Fibroblast of lung (primary cell): ENCODE measurements at regions not wholly inside any gene's neighbourhood (a gene's known extent, or its start where the extent isn't known, plus 50 kb on each side); places are given as distances from the start of the nearest gene placed in this dataset.

Source experiments
- DNase-seq, 2 donors: peaks; one replicate each; pipeline versions ENCODE4 v3.0.0 to v3.0.0-alpha.2; 2010; ENCODE audit warnings: low read depth in 2 of 2
- H2AFZ ChIP-seq: 2 replicates; pipeline ENCODE4 v1.5.1; 2012; ENCODE audit warnings: low read length, control low read depth, inconsistent platforms
- H3K27ac ChIP-seq: 2 replicates; pipeline ENCODE4 v1.5.1; 2011; ENCODE audit warnings: low read length, control low read depth; ENCODE audit not compliant: insufficient read depth
- H3K27me3 ChIP-seq: 2 replicates; pipeline ENCODE4 v1.5.1; 2011; ENCODE audit warnings: mild to moderate bottlenecking, low read length; ENCODE audit not compliant: control insufficient read depth, insufficient read depth
- H3K36me3 ChIP-seq: 2 replicates; pipeline ENCODE4 v1.5.1; 2011; ENCODE audit warnings: low read length; ENCODE audit not compliant: control insufficient read depth, insufficient read depth
- H3K4me1 ChIP-seq: 2 replicates; pipeline ENCODE4 v1.5.1; 2011; ENCODE audit warnings: low read length; ENCODE audit not compliant: control insufficient read depth, insufficient read depth; ENCODE audit errors: extremely low read depth
- H3K4me2 ChIP-seq: 2 replicates; pipeline ENCODE4 v1.5.1; 2011; ENCODE audit warnings: low read length, control low read depth; ENCODE audit not compliant: insufficient read depth; ENCODE audit errors: extremely low read depth
- H3K4me3 ChIP-seq, 4 experiments: fragments of 200-600 bp in 1 of 4; sonication (generic) in 1 of 4; replicated peaks in 1 of 4; 2 replicates each; pipeline ENCODE4 v1.5.1; 2011 to 2016; ENCODE audit warnings: low read length in 4 of 4, low read depth in 3 of 4, mild to moderate bottlenecking in 3 of 4, control low read depth in 2 of 4, inconsistent platforms in 1 of 4, mixed read lengths in 1 of 4; ENCODE audit not compliant: insufficient read depth in 1 of 4; ENCODE audit errors: control extremely low read depth in 1 of 4
- H3K79me2 ChIP-seq: 2 replicates; pipeline ENCODE4 v1.5.1; 2012; ENCODE audit warnings: mild to moderate bottlenecking, low read length, inconsistent platforms; ENCODE audit not compliant: control insufficient read depth, insufficient read depth
- H3K9ac ChIP-seq: 2 replicates; pipeline ENCODE4 v1.5.1; 2011; ENCODE audit warnings: mild to moderate bottlenecking, low read length, control low read depth; ENCODE audit not compliant: insufficient read depth
- H3K9me3 ChIP-seq: 2 replicates; pipeline ENCODE4 v1.5.1; 2012; ENCODE audit warnings: low read depth, low read length; ENCODE audit not compliant: control insufficient read depth, insufficient read depth
- H4K20me1 ChIP-seq: 2 replicates; pipeline ENCODE4 v1.5.1; 2011; ENCODE audit warnings: low read length; ENCODE audit not compliant: control insufficient read depth, insufficient read depth; ENCODE audit errors: extremely low read depth
- EZH2 ChIP-seq: IDR thresholded peaks from 2 replicates; pipeline ENCODE4 v1.5.1; 2012; ENCODE audit warnings: low read length, control low read depth, mild to moderate bottlenecking; ENCODE audit errors: missing control alignments
- TF ChIP-seq, protein P1 (sequence below), 2 donors: IDR thresholded peaks in 1 of 2; conservative IDR thresholded peaks in 1 of 2; 1 replicate in 1 of 2; 2 replicates in 1 of 2; pipeline ENCODE4 v1.5.1; 2011 to 2012; ENCODE audit warnings: low read length in 2 of 2, control low read depth in 1 of 2, inconsistent platforms in 1 of 2, low read depth in 1 of 2, mild to moderate bottlenecking in 1 of 2

DNA sequence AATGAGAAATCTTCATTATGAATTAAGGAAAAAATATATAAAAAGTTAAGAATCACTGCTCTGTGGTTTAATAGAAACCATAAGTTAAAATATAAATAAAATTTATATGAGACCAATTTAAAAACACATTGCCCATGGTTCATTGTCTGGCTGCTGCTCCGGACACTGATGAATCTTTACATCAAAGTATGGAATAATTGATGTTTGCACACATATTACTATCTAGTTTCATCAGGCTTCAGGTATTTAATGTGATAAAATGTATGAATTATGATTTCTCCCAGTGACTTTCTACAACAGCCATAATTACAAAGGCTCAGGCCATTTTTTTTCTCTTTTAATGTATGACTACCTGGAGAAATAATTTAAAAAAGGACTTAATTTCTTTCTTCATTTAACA is 599.1 kb upstream of the PRMT6 start:
- no peaks in the 10 kb centered on the region for H3K4me1 ChIP-seq
- TF ChIP-seq, protein P1, sequence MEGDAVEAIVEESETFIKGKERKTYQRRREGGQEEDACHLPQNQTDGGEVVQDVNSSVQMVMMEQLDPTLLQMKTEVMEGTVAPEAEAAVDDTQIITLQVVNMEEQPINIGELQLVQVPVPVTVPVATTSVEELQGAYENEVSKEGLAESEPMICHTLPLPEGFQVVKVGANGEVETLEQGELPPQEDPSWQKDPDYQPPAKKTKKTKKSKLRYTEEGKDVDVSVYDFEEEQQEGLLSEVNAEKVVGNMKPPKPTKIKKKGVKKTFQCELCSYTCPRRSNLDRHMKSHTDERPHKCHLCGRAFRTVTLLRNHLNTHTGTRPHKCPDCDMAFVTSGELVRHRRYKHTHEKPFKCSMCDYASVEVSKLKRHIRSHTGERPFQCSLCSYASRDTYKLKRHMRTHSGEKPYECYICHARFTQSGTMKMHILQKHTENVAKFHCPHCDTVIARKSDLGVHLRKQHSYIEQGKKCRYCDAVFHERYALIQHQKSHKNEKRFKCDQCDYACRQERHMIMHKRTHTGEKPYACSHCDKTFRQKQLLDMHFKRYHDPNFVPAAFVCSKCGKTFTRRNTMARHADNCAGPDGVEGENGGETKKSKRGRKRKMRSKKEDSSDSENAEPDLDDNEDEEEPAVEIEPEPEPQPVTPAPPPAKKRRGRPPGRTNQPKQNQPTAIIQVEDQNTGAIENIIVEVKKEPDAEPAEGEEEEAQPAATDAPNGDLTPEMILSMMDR (conservative IDR thresholded peaks at IDR 0.05 in 1 of 2, IDR thresholded peaks at IDR 0.05 in 1 of 2; ENCODE audit: low read depth in 1 of 2, low read length in 2 of 2), result no peak
- TF ChIP-seq EZH2, result no peak

GRCh38 chr1:106458866-106459265 is 597.6 kb upstream of the PRMT6 start:
- TF ChIP-seq EZH2, result no peak
- TF ChIP-seq, protein P1 (conservative IDR thresholded peaks at IDR 0.05 in 1 of 2, IDR thresholded peaks at IDR 0.05 in 1 of 2; ENCODE audit: low read depth in 1 of 2, low read length in 2 of 2), result no peak
- no peaks in the 10 kb centered on the region for H3K4me1 ChIP-seq
- no peak overlapping the region for H3K4me3 ChIP-seq
- H3K27me3 ChIP-seq, result no peaks in the 10 kb centered on the region
- H3K36me3 ChIP-seq, result no peaks in the 10 kb centered on the region
- H3K9ac ChIP-seq, result no peak overlapping the region
- H3K4me2 ChIP-seq, result no peak overlapping the region
- no peaks in the 10 kb centered on the region for H3K79me2 ChIP-seq
- no peaks in the 10 kb centered on the region for H4K20me1 ChIP-seq
- DNase-seq, result no peak
- H3K9me3 ChIP-seq, result no peaks in the 10 kb centered on the region
- no peak overlapping the region for H3K27ac ChIP-seq
- no peak overlapping the region for H2AFZ ChIP-seq

More for the DNA sequence above, 599.1 kb upstream of the PRMT6 start:
- no peaks in the 10 kb centered on the region for H4K20me1 ChIP-seq
- H3K27ac ChIP-seq, result no peak overlapping the region
- no peak overlapping the region for H3K9ac ChIP-seq
- H3K9me3 ChIP-seq, result no peaks in the 10 kb centered on the region
- no peak overlapping the region for H2AFZ ChIP-seq
- H3K4me2 ChIP-seq, result no peak overlapping the region
- no peak overlapping the region for H3K4me3 ChIP-seq
- DNase-seq, result no peak
- H3K27me3 ChIP-seq, result no peaks in the 10 kb centered on the region
- no peaks in the 10 kb centered on the region for H3K36me3 ChIP-seq
- no peaks in the 10 kb centered on the region for H3K79me2 ChIP-seq

DNA sequence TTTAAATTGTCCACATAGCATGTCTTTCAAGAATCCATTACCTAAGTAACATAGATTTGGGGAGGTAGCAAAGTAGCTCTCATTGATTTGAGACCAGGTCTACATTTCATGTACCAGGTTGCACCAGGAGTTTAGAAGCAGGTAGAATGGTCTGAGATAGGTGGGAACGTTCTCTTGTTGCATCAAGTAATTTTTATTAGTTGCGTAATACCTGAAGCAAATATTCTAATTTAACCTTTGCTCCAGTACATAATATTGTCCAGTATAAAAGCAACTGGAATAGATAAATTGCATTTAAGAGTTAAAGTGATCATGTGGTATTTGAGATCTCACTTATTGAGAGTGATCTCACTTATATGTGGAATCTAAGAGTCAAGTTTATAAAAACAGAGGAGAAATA is 597.1 kb upstream of the PRMT6 start:
- H3K4me3 ChIP-seq, result no peak overlapping the region
- no peak for TF ChIP-seq EZH2
- TF ChIP-seq, protein P1 (conservative IDR thresholded peaks at IDR 0.05 in 1 of 2, IDR thresholded peaks at IDR 0.05 in 1 of 2; ENCODE audit: low read depth in 1 of 2, low read length in 2 of 2), result no peak
- H3K36me3 ChIP-seq, result no peaks in the 10 kb centered on the region
- H3K27ac ChIP-seq, result no peak overlapping the region
- H2AFZ ChIP-seq, result no peak overlapping the region
- H3K9ac ChIP-seq, result no peak overlapping the region
- no peak for DNase-seq
- no peaks in the 10 kb centered on the region for H3K4me1 ChIP-seq
- no peaks in the 10 kb centered on the region for H3K9me3 ChIP-seq
- no peaks in the 10 kb centered on the region for H4K20me1 ChIP-seq
- no peak overlapping the region for H3K4me2 ChIP-seq
- no peaks in the 10 kb centered on the region for H3K79me2 ChIP-seq
- H3K27me3 ChIP-seq, result no peaks in the 10 kb centered on the region
